ENCODE measurements at regions not wholly inside any gene's neighbourhood (a gene's known extent, or its start where the extent isn't known, plus 50 kb on each side); places are given as distances from the start of the nearest gene placed in this dataset.

DNA sequence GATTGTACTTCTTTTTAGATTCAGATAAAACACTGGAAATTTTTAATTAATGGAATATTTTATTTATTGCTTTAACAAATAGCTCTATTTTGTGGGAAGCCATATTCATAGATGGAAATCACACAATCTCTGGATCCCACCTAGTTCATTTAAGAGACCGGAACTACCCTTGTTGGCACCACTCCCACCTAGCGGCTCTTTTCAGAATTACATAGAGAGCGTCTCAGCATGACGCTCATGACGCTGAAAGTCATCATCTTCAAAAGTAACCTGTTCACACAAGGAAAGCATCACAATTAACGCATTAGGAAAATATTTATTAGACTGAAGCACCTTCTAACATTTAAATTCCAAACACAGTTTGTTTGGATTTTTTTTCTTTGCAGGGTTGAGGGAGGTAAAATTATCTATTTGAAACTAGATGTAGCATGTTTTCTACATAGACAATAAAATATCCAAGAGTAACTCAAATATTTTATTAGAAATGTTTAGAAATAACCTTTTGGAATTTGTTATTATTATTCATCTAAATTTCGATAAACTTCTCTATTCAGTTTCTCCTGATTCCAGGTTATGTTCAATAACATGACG, 214.9 kb upstream of the ARRDC4 start:
- no peaks in the 10 kb centered on the region for H3K9me3 ChIP-seq
- intact Hi-C loops (cut with DNase I), result no loop called here
- H3K36me3 ChIP-seq, result no peaks in the 10 kb centered on the region
- H3K4me3 ChIP-seq, result no peak overlapping the region
- DNase-seq (ENCODE audit: low spot score), result no peak
- no peaks in the 10 kb centered on the region for H3K27me3 ChIP-seq (replicated peaks; ENCODE audit: insufficient read depth)
- H3K27ac ChIP-seq, result no peak overlapping the region
- WGBS, result 57% methylated on average over 8 of the region's 8 CpGs
- no peaks in the 10 kb centered on the region for H3K4me1 ChIP-seq (replicated peaks)
- no peak for TF ChIP-seq POLR2A (IDR thresholded peaks at IDR 0.05)
- no peak for TF ChIP-seq POLR2AphosphoS5 (IDR thresholded peaks at IDR 0.05)
- TF ChIP-seq, protein P1, sequence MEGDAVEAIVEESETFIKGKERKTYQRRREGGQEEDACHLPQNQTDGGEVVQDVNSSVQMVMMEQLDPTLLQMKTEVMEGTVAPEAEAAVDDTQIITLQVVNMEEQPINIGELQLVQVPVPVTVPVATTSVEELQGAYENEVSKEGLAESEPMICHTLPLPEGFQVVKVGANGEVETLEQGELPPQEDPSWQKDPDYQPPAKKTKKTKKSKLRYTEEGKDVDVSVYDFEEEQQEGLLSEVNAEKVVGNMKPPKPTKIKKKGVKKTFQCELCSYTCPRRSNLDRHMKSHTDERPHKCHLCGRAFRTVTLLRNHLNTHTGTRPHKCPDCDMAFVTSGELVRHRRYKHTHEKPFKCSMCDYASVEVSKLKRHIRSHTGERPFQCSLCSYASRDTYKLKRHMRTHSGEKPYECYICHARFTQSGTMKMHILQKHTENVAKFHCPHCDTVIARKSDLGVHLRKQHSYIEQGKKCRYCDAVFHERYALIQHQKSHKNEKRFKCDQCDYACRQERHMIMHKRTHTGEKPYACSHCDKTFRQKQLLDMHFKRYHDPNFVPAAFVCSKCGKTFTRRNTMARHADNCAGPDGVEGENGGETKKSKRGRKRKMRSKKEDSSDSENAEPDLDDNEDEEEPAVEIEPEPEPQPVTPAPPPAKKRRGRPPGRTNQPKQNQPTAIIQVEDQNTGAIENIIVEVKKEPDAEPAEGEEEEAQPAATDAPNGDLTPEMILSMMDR (IDR thresholded peaks at IDR 0.05), result peak in 2 of 4 experiments; percentile 10

DNA sequence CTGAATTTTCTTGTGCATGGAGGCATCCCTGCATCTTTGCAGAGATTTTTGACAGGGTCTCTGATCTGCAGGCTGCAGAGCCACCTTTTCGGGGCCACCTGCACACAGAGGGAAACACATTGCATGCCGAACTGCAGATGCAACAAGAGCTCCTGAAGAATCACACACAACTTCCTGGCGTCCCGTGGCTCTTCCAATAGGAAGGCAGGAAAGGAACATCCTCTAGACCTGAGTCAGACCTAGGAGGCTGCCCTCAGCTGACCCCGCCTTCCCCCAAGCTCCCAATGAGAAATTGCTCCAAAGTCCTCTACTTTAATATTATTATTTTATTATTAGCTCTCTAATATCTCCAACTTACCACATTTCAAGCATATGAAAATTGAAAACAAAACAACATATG, 213.2 kb upstream of the ARRDC4 start:
- WGBS, result 70% methylated on average over 5 of the region's 5 CpGs
- TF ChIP-seq, protein P1 (IDR thresholded peaks at IDR 0.05), result no peak
- no peak for TF ChIP-seq POLR2AphosphoS5 (IDR thresholded peaks at IDR 0.05)
- no peak for TF ChIP-seq POLR2A (IDR thresholded peaks at IDR 0.05)
- intact Hi-C loops (cut with DNase I), result no loop called here
- no peak overlapping the region for H3K27ac ChIP-seq
- H3K4me3 ChIP-seq, result no peak overlapping the region
- DNase-seq (ENCODE audit: low spot score), result no peak
- no peaks in the 10 kb centered on the region for H3K27me3 ChIP-seq (replicated peaks; ENCODE audit: insufficient read depth)
- H3K36me3 ChIP-seq, result no peaks in the 10 kb centered on the region
- no peaks in the 10 kb centered on the region for H3K9me3 ChIP-seq
- no peaks in the 10 kb centered on the region for H3K4me1 ChIP-seq (replicated peaks)

DNA sequence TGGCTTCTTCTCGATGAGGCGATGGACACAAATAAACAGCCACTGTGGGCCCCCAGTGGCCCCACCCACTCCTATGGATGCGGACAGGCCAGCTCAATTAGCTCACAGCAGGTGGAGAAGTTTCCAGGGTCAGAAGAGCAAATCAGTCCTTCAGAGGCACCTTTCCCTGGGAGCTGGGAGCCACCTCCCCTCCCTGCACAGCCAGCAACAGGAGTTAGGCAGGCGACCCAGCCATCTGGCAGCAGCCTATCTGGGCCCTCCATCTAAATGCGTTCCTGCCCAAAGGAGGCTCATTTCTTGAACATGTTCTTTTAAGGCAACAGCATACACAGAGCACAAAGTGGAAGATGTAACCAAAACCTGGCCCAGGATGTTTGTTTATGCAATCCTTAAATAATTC, 211.9 kb upstream of the ARRDC4 start:
- no peaks in the 10 kb centered on the region for H3K9me3 ChIP-seq
- H3K36me3 ChIP-seq, result no peaks in the 10 kb centered on the region
- no peak for TF ChIP-seq POLR2AphosphoS5 (IDR thresholded peaks at IDR 0.05)
- TF ChIP-seq, protein P1 (IDR thresholded peaks at IDR 0.05), result no peak
- TF ChIP-seq POLR2A (IDR thresholded peaks at IDR 0.05), result no peak
- no peaks in the 10 kb centered on the region for H3K27me3 ChIP-seq (replicated peaks; ENCODE audit: insufficient read depth)
- DNase-seq (ENCODE audit: low spot score), result no peak
- intact Hi-C loops (cut with DNase I), result no loop called here
- no peak overlapping the region for H3K27ac ChIP-seq
- WGBS, result 74% methylated on average over 5 of the region's 5 CpGs
- no peaks in the 10 kb centered on the region for H3K4me1 ChIP-seq (replicated peaks)
- H3K4me3 ChIP-seq, result no peak overlapping the region

DNA sequence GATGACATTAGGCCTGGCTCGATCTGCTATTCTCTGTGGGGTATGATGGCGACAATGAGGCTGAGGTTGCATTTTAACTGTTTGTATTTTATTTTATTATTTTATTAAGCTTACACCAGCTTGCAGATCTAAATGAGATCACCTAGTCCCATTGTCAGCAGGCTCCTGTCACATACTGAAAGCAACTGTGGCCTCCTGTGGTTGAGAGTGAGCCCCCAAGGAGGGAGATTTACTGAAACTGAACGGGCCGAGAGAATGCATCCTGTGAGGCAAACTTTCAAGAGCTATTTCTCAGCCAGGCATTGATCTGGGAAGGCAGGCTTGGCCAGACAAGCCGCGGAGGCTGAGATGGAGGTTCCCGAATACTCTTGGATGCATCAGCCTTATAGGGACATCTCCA, 210.4 kb upstream of the ARRDC4 start:
- no peak overlapping the region for H3K27ac ChIP-seq
- H3K4me3 ChIP-seq, result no peak overlapping the region
- H3K9me3 ChIP-seq, result no peaks in the 10 kb centered on the region
- DNase-seq (ENCODE audit: low spot score), result no peak
- TF ChIP-seq POLR2AphosphoS5 (IDR thresholded peaks at IDR 0.05) (no peak), POLR2A (IDR thresholded peaks at IDR 0.05) (no peak)
- TF ChIP-seq, protein P1 (IDR thresholded peaks at IDR 0.05), result no peak
- H3K36me3 ChIP-seq, result no peaks in the 10 kb centered on the region
- intact Hi-C loops (cut with DNase I), result no loop called here
- WGBS, result 78% methylated on average over 7 of the region's 7 CpGs
- no peaks in the 10 kb centered on the region for H3K27me3 ChIP-seq (replicated peaks; ENCODE audit: insufficient read depth)
- H3K4me1 ChIP-seq (replicated peaks), result no peaks in the 10 kb centered on the region

DNA sequence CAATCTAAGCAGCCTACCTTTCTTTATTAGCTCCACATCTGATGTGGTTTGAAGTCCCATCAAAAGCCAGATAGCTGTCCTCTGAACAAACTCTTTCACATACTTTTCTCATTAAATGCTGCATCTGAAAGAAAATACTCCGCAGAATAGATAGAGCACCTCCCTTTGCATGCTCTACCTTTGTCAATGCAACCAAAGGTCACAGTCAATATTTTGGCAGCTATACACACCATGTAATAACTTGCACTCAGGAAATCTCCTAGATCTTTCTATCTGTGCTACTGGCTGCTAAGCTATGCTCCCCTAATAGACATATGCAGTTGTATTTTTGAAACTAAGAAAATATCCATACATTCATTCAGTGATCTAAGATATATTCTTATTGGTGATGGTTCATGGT, 204.8 kb upstream of the ARRDC4 start:
- 67% methylated on average over 1 of the region's 1 CpG for WGBS
- Histone ChIP-seq H3K27ac (no peak overlapping the region), H3K4me3 (no peak overlapping the region), H3K9me3 (no peaks in the 10 kb centered on the region), H3K4me1 (replicated peaks) (no peaks in the 10 kb centered on the region), H3K27me3 (replicated peaks; ENCODE audit: insufficient read depth) (no peaks in the 10 kb centered on the region), H3K36me3 (no peaks in the 10 kb centered on the region)
- intact Hi-C loops (cut with DNase I), result no loop called here
- TF ChIP-seq, protein P1 (IDR thresholded peaks at IDR 0.05), result no peak
- TF ChIP-seq POLR2A (IDR thresholded peaks at IDR 0.05) (no peak), POLR2AphosphoS5 (IDR thresholded peaks at IDR 0.05) (no peak)
- DNase-seq (ENCODE audit: low spot score), result no peak

Data from prostate gland (tissue), 2 donors.